ENCODE measurements at regions not wholly inside any gene's neighbourhood (a gene's known extent, or its start where the extent isn't known, plus 50 kb on each side); places are given as distances from the start of the nearest gene placed in this dataset.

GRCh38 chr1:4481451-4481850 lies 173.0 kb upstream of the AJAP1 start:
- H3K9me3 ChIP-seq: peaks cover 0 to 13% (median 11%) of the 10 kb centered on the region in 4 donors

GRCh38 chr1:4482526-4482925 lies 171.9 kb upstream of the AJAP1 start:
- Histone ChIP-seq H3K4me3 (no peak overlapping the region), H3K27me3 (peaks cover 0 to 8% (median 0%) of the 10 kb centered on the region in 3 donors), H3K9me3 (peaks cover 0 to 2% (median under 1%) of the 10 kb centered on the region in 4 donors), H3K4me1 (no peaks in the 10 kb centered on the region), H3K36me3 (no peaks in the 10 kb centered on the region), H3K27ac (no peak overlapping the region)
- 85 to 90% (median 86%) methylated on average over 21 of the region's 21 CpGs for WGBS, 5 donors
- TF ChIP-seq POLR2A (IDR thresholded peaks at IDR 0.05): no peak
- no peak for DNase-seq
- intact Hi-C loops (cut with DNase I; ENCODE audit: low total_unique reads): no loop called here

More at GRCh38 chr1:4481451-4481850, 173.0 kb upstream of the AJAP1 start:
- Histone ChIP-seq H3K27ac (no peak overlapping the region), H3K4me1 (no peaks in the 10 kb centered on the region), H3K27me3 (peaks cover 0 to 8% (median 0%) of the 10 kb centered on the region in 3 donors), H3K4me3 (no peak overlapping the region), H3K36me3 (no peaks in the 10 kb centered on the region)
- DNase-seq: no peak
- intact Hi-C loops (cut with DNase I; ENCODE audit: low total_unique reads): no loop called here
- no peak for TF ChIP-seq CTCF (IDR thresholded peaks at IDR 0.05)
- no peak for TF ChIP-seq POLR2AphosphoS5 (IDR thresholded peaks at IDR 0.05)
- TF ChIP-seq EP300 (IDR thresholded peaks at IDR 0.05): no peak
- TF ChIP-seq POLR2A (IDR thresholded peaks at IDR 0.05): no peak
- WGBS, 5 donors: 80 to 88% (median 86%) methylated on average over 16 to 18 of the region's 18 CpGs

- Histone ChIP-seq H3K4me1 (no peaks in the 10 kb centered on the region), H3K9me3 (no peaks in the 10 kb centered on the region), H3K27ac (no peak overlapping the region), H3K27me3 (peaks cover 0 to 8% (median 0%) of the 10 kb centered on the region in 3 donors), H3K4me3 (no peak overlapping the region), H3K36me3 (no peaks in the 10 kb centered on the region)
- DNase-seq: peak in 1 of 2 donors; percentile 15
- WGBS, 5 donors: 61 to 77% (median 73%) methylated on average over 8 of the region's 8 CpGs
- intact Hi-C loops (cut with DNase I; ENCODE audit: low total_unique reads): no loop called here
- TF ChIP-seq POLR2A (IDR thresholded peaks at IDR 0.05): no peak
- TF ChIP-seq CTCF (IDR thresholded peaks at IDR 0.05): no peak
- TF ChIP-seq POLR2AphosphoS5 (IDR thresholded peaks at IDR 0.05): no peak
- TF ChIP-seq EP300 (IDR thresholded peaks at IDR 0.05): no peak
Observed at GRCh38 chr1:4483021-4483625, 171.3 kb upstream of the AJAP1 start.

- intact Hi-C loops (cut with DNase I; ENCODE audit: low total_unique reads): no loop called here
- H3K4me1 ChIP-seq: no peaks in the 10 kb centered on the region
- H3K9me3 ChIP-seq: no peaks in the 10 kb centered on the region
- peak in 1 of 2 donors; percentile 23 for DNase-seq
- 19 to 28% (median 22%) methylated on average over 6 of the region's 6 CpGs for WGBS, 5 donors
- H3K36me3 ChIP-seq: no peaks in the 10 kb centered on the region
- no peak overlapping the region for H3K4me3 ChIP-seq
- peaks cover 0 to 8% (median 0%) of the 10 kb centered on the region in 3 donors for H3K27me3 ChIP-seq
- no peak for TF ChIP-seq POLR2A (IDR thresholded peaks at IDR 0.05)
- no peak for TF ChIP-seq POLR2AphosphoS5 (IDR thresholded peaks at IDR 0.05)
- TF ChIP-seq CTCF (IDR thresholded peaks at IDR 0.05): no peak
- TF ChIP-seq EP300 (IDR thresholded peaks at IDR 0.05): no peak
- no peak overlapping the region for H3K27ac ChIP-seq
Observed at GRCh38 chr1:4485398-4485797, 169.0 kb upstream of the AJAP1 start.

- Histone ChIP-seq H3K27me3 (peaks cover 0 to 8% (median 0%) of the 10 kb centered on the region in 3 donors), H3K36me3 (no peaks in the 10 kb centered on the region), H3K9me3 (no peaks in the 10 kb centered on the region), H3K4me3 (no peak overlapping the region), H3K27ac (no peak overlapping the region), H3K4me1 (no peaks in the 10 kb centered on the region)
- DNase-seq: no peak
- intact Hi-C loops (cut with DNase I; ENCODE audit: low total_unique reads): no loop called here
- 61 to 80% (median 73%) methylated on average over 5 of the region's 5 CpGs for WGBS, 5 donors
- TF ChIP-seq POLR2AphosphoS5 (IDR thresholded peaks at IDR 0.05): no peak
- no peak for TF ChIP-seq POLR2A (IDR thresholded peaks at IDR 0.05)
- no peak for TF ChIP-seq CTCF (IDR thresholded peaks at IDR 0.05)
- TF ChIP-seq EP300 (IDR thresholded peaks at IDR 0.05): no peak
Observed at GRCh38 chr1:4485878-4486277, 168.5 kb upstream of the AJAP1 start.
